Fibroblast of pulmonary artery (primary cell): ENCODE measurements at regions not wholly inside any gene's neighbourhood (a gene's known extent, or its start where the extent isn't known, plus 50 kb on each side); places are given as distances from the start of the nearest gene placed in this dataset.

Experiments used
- DNase-seq: peaks from one replicate; pipeline ENCODE4 v3.0.0-alpha.2; 2010; ENCODE audit warnings: low read depth
- H3K4me3 ChIP-seq: replicated peaks from 2 replicates; pipeline ENCODE4 v1.5.1; 2011; ENCODE audit warnings: low read depth, mild to moderate bottlenecking, control low read depth, low read length, moderate library complexity
- TF ChIP-seq, protein P1 (sequence below): IDR thresholded peaks from 2 replicates; pipeline ENCODE4 v1.5.1; 2011; ENCODE audit warnings: mild to moderate bottlenecking, control low read depth, low read length, inconsistent platforms; ENCODE audit errors: missing control alignments

DNA sequence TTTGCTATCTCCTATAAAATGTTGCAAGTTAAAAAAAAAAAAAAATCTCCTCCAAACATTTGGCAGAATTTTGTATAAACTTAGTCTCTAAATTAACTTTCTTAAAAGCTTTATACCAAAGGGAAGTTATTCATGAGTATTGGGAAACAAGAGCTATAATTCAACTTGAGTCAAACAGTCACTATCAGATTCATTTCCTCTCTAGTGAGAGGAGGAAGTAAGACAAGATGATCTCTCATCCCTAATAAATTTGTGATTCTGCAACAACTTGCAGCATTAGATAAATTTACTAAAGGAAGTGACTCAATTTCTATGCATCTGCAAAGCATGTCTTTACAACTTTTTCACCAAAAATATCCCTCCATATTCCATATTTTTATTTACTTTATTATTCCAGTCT, 135.4 kb upstream of the GNPDA2 start:
- TF ChIP-seq, protein P1, sequence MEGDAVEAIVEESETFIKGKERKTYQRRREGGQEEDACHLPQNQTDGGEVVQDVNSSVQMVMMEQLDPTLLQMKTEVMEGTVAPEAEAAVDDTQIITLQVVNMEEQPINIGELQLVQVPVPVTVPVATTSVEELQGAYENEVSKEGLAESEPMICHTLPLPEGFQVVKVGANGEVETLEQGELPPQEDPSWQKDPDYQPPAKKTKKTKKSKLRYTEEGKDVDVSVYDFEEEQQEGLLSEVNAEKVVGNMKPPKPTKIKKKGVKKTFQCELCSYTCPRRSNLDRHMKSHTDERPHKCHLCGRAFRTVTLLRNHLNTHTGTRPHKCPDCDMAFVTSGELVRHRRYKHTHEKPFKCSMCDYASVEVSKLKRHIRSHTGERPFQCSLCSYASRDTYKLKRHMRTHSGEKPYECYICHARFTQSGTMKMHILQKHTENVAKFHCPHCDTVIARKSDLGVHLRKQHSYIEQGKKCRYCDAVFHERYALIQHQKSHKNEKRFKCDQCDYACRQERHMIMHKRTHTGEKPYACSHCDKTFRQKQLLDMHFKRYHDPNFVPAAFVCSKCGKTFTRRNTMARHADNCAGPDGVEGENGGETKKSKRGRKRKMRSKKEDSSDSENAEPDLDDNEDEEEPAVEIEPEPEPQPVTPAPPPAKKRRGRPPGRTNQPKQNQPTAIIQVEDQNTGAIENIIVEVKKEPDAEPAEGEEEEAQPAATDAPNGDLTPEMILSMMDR = no peak
- H3K4me3 ChIP-seq = no peak overlapping the region
- DNase-seq = peak; percentile 63

DNA sequence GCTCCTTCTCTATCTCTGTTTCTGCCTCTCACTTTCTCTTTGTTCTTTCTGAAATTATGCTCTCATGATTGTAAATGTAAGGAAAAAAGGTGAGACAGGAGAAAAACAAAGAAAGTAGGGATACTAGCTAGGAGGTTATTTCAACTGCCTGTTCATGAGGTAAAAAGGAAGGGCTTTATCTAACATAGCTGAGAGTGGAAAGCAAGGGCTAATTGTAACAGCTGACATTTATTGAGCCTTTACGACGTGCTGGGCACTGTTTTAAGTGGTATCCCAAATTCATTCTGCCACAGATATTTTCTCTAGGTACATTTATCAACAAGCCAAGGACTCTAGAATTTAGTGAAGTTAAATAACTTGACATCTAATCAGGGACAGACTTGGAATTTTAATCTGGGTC, 133.1 kb upstream of the GNPDA2 start:
- no peak for DNase-seq
- no peak overlapping the region for H3K4me3 ChIP-seq
- TF ChIP-seq, protein P1 = no peak

DNA sequence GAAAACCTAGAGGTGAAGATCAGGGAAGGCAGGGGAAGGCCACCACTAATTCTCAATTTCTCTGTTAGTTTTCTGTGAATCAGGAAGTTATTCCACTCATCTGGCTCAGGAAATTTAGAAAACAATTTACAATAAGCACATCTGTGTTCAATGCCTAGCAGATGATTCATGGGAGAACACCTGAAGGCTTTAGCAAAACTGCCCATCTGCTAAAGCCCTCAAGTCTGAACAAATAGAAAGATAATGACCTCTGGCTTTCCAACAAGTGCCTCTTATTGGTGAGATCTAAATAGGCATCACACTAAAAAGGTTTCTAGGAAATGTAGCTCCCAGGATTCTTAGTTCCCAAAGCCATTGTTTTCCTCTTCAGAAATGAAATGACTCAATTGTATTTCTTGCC, 122.1 kb upstream of the GNPDA2 start:
- TF ChIP-seq, protein P1 = no peak
- H3K4me3 ChIP-seq = no peak overlapping the region
- DNase-seq = no peak

GRCh38 chr4:44845993-44846392, 119.6 kb upstream of the GNPDA2 start:
- no peak overlapping the region for H3K4me3 ChIP-seq
- TF ChIP-seq, protein P1 = no peak
- no peak for DNase-seq

DNA sequence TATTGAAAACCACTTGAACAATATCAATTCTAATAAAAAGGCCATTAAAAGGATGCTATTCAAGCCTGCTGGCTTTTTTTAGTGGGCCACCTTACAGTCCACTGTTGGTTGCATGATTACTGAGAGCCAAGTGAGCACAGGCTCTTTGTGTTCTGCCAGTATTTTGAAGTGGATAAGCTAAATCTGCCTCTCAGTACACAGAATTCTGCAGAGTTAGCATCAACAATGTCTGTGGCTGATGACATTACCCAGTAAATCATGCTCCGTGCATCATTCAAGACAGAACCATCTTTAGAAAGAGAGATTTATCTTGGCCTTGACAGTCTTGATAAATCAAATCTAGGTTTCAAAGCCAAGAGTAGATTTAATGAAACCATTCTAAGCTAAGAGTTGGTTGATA, 119.0 kb upstream of the GNPDA2 start:
- no peak overlapping the region for H3K4me3 ChIP-seq
- TF ChIP-seq, protein P1 = no peak
- DNase-seq = no peak

- H3K4me3 ChIP-seq = no peak overlapping the region
- no peak for DNase-seq
- TF ChIP-seq, protein P1 = no peak
Measured at GRCh38 chr4:44842531-44842930, 116.2 kb upstream of the GNPDA2 start.

GRCh38 chr4:44817930-44818329, 91.6 kb upstream of the GNPDA2 start:
- DNase-seq = peak; percentile 9
- TF ChIP-seq, protein P1 = no peak
- H3K4me3 ChIP-seq = no peak overlapping the region
